ENCODE measurements at regions not wholly inside any gene's neighbourhood (a gene's known extent, or its start where the extent isn't known, plus 50 kb on each side); places are given as distances from the start of the nearest gene placed in this dataset.
"Not testable (repeated sequence)": the region's sequence is repeated elsewhere in the genome, so short reads cannot be mapped to it uniquely, and the experiment has no call there.

DNA sequence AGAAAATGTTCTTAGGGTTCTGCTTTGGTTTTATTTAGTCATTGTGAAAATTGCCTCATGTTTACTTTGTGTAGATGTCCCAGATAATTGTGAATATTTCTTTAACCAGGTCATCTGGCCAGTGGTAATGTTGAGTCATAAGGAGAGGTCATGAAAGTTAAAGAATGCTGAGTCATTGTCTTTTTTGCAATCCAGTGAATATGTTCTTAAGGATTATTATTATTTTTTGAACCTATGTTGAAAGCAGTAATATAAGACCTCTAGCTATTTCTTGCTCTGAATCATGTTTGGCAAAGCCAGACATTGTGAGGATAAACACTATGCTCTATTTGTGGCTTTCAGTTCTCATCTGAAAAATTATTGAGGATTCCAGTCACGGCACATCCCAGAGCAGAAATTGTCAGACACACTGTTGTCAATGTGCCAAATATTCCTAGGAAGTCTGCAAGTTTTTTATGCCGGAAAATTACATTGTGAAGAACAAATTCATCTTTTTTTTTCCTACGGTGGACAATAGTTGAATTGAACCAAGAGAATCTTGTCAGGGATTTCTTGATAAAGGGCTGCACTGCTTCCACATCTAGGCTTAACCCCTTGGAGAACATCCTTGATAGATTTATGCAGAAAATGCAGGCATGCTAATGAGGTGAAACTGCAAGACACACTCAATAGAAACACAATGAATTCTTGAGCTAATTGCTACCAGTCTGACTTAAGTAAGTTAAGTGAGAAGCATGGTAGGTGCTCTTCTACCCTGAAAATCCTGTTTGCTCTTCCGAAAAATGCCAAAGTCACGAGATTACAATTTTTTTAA lies 369.6 kb downstream of the ATP23 start:
- DNase-seq (ENCODE audit: low spot score) = no peak

DNA sequence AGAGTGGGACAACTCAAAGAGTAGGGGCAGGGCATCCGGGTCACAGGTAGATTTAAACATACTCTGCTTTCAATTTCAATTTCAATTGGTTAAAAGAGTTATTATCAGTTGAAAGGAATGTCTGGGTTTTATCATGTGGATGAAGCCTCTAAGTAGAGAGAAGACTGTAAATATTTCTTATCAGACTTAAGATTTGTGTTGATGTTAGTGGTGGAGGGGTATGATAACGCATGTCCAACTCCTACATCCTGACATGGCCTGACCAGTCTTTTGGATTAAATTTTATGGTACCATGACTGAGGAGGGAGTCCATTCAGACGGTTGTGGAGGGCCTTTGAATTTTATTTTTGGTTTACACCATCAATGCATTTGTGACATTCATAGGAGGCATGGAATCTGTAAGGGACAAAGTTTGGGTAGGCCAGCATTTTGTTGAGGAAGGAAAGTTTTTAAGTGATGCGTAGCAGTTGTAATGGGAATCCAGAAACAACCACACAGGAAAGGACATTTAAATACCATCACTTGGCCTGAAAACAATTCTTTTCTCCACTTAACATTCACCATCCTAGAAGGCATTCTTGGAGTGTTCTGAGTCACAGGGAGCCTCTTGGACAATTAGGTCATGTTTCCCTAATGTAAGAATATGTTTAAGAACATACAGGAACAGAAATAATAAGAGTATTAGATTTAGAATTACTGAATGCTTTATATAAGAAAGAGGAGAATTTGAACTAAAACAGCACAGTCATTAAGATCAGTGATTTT lies 371.9 kb downstream of the ATP23 start:
- no peak for DNase-seq (ENCODE audit: low spot score)

DNA sequence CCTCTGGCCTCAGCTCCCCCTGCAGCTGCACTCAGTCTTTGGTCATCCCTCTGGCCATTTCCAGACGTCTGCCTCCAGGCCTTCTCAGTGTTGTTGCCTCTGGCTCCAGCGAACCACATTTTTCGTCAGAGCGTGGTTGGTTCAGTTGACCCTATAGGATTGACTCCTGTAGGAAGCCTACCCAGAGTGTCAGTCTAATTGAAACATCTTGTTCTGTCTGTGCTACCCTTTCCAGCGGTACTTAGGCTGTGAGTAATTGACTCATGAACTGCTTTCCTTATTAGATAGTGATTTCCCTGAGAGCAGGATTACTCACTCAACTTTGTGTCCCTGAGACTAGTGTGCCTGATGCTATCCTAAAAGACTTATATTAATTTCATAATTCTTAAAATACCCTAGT lies 373.2 kb downstream of the ATP23 start:
- no peak for DNase-seq (ENCODE audit: low spot score)

DNA sequence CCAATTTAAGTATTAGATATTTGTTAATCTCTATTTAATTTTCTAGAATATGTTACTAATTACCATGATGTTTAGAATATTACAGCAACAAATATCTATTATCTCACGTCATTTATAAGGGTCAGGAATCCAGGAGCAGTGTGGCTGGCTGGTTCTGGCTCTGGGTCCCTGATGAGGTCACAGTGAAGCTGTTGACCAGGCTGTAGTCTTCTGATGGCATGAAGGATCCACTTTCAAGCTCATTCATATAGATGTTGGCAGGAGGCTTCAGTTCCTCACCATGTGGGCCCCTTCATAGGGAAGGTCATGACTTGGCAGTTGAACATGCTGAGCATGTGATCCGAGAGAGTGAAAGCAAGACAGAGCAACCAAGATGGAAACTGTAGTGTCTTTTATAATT lies 375.6 kb downstream of the ATP23 start:
- DNase-seq (ENCODE audit: low spot score) = no peak

DNA sequence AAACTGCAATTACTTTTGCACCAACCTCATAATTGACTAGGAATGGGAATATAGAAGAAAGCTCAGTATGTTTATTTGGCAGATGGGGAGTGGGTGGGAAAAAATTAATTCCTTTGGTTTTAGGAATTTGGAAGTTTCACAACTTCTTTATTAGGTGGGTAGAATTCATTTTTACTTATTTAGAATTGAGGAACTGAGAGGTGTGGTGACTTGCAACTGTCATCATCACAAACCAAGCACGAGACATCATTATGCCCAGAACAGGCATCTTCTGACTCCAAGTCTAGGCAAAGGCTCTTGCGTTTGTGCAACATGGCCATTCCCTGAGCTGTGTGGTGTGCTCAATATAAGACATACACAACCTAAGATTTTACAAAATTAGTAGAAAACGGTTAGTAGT lies 380.0 kb downstream of the ATP23 start:
- DNase-seq (ENCODE audit: low spot score) = no peak

DNA sequence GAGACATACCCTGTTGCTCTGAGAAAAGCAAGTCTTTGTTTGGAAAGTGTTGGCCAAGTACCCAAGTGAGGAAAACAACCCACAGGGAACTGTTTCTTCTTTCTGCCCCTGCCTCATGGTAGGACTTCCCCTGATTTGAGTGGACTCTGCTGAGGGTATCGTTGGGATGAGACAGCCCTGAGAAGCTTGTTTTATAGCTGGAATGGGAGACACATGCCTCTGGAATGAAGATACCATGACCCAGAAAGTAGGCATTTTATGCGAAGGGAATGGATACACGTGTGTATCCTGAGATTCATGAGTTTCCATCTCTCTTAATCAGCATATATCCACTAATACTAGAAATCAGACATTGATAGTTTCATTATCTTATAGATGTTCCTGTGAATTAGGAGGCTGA lies 382.3 kb downstream of the ATP23 start:
- no peak for DNase-seq (ENCODE audit: low spot score)

DNA sequence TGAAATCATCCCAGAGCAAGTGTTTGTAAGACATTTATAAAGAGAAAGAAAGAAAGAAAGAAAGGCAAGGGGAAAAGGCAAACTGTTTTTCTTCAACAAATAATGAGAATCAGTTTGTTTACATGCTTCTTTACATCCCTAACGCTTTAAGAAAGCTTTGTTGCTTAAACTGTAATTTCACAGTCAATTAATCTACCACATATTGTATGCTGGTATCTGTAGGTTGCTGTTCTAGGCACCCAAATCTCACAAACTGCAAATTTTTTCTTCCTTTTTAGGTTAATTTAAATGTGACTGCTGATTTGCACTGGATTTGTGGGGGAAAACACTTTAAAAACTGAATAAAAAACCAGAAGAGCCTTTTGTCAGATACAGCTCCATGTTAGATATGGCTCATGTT lies 384.2 kb downstream of the ATP23 start:
- no peak for DNase-seq (ENCODE audit: low spot score)

DNA sequence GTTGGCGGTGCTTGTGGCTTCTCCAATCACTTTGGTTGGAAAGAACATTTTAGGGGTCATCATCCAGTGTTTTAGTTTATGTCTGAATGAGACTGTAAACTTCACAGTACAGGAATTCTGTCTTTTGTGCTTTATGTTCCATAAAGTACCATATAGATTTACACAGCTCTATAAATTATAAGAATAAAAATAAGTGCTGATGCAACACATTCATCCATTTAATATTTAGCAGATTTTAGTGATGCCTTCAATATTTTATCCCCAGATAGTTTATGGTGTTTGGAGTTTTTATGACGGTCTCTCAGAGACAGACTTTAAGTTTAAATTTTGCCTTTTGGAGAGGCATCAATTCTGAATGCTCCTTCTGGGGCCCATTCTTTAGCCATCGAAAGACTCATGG lies 385.2 kb downstream of the ATP23 start:
- no peak for DNase-seq (ENCODE audit: low spot score)

DNA sequence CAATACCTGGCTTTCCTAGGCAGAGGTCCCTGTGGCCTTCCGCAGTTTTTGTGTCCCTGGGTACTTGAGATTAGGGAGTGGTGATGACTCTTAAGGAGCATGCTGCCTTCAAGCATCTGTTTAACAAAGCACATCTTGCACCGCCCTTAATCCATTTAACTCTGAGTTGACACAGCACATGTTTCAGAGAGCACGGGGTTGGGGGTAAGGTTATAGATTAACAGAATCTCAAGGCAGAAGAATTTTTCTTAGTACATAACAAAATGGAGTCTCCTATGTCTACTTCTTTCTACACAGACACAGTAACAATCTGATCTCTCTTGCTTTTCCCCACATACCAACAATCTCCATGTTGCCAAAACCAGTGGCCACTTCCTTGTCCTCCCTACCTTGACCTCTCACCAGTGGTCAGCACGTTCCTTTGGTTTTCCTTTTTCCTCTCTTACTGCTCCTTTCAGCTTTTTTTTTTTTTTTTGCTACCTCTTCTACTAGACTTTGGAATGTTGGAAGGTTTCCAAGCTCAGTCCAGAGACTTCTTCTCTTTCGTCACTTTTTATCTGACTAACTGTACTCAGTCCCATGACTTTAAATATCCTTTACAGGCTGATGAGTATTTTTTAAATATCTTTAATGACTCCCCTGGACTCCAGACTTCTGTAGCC lies 395.3 kb downstream of the ATP23 start:
- not testable (repeated sequence) for DNase-seq (ENCODE audit: low spot score)

DNA sequence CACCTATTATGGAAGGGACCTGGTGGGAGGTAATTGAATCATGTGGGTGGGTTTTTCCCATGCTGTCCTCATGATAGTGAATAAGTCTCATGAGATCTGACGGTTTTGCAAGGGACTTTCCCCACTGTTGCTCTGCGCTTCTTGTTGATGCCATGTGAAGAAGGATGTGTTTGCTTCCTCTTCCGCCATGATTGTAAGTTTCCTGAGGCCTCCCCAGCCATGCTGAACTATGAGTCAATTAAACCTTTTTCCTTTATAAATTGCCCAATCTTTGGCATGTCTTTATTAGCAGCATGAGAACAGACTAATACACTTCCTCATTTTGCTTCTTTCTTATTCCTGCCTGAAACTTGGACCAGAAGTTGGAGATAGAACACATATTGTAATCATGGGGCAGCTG lies 396.2 kb downstream of the ATP23 start:
- not testable (repeated sequence) for DNase-seq (ENCODE audit: low spot score)

DNA sequence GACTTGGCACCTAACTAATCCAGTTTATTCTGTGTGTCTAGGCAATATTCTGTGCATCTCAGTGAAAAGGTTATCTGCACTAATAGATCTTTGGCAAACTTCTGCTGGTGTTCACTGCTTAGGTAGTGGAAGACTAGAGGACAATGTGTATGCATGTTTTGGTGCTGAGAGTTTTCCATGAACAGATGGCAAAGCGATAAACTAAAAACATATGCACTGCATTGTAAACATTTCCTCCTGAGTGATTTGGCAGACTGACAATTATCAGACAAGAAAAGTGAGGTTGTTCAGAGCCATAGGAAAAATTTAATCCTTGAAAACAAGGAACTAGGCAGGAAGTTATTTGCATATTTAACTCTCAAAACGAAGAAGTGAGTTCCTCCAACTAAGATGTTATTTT lies 400.4 kb downstream of the ATP23 start:
- DNase-seq (ENCODE audit: low spot score) = no peak

DNA sequence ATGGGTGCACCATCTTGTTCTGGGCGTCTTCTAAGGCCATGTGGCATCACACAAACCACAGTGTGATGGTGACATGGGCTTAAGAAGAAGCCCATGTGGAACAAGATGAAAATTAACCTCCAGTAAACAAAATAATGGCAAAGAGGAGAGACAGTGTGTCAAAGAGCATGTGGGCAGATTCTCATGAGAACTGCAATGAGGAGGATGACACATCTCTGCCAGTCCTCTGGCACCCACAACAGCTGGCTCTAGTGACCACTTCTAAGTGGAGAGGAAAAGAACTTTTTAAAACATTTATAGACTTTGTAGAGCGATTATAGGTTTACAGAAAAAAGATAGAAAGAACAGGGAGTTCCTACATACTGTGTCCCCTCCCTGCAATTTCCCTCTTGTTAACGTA lies 401.4 kb downstream of the ATP23 start:
- DNase-seq (ENCODE audit: low spot score) = no peak

DNA sequence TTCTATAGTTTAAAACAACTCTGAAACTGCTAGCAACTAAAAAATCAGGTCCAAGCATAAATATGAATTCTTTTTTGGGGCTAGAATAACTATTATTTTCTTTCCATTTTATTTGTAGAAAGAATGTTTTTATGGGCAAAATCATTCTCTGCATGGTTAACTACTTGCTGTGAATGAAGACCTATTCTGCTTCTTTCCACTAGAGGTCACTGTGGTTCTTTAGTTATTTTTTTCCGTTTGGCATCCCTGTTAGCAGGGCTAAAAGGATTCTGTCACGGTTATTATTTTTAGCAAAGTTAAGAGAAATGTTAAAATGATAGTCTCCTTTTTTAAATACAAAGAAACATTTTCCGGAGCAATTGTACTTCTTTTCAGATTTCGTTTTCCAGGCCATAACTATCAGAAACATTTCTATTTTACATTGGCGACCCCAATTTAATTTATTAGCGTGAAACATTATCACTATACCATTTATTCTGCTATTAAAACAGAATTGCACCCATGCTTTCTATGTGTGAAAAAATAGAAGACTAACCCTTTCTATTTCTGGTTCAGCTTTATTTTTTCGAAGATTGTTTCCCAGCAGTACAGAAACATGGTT lies 404.8 kb downstream of the ATP23 start:
- DNase-seq (ENCODE audit: low spot score) = peak; percentile 44

DNA sequence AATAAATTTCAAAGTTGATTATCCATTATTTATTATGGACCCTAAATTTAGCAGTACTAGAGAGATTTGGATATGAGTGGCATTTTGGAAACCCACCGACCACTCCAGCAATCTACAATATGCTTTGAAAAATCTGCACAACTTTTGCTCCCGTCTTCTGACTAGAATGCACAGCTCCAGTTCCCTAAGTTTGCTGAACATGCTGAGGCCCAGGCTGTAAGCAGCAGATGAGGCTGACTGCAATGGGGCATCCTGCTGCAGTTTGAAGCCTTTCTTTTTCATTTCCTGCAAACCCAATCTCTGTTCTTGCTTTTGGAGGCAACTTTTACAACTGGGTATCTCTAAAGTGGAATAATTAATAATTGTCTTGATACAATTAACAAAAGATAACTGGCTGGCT lies 405.8 kb downstream of the ATP23 start:
- no peak for DNase-seq (ENCODE audit: low spot score)

DNA sequence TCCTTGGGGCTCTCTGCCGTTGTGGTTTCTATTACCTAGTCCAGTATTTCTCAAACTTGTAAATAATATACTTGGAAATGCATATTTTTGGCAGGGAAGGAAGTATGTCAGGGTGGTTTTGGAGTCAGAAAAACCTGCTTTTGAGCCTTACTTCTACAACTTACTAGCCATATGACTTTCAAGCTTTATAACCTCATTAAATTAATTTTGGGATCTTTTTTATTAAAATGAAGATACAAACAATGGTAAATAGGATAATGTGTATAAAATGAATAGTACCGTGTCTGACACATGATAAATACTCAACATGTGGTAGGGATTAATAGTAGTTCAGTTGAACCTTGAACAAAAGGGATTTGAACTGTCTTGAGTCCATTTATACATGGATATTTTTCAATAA lies 406.3 kb downstream of the ATP23 start:
- DNase-seq (ENCODE audit: low spot score) = no peak

DNA sequence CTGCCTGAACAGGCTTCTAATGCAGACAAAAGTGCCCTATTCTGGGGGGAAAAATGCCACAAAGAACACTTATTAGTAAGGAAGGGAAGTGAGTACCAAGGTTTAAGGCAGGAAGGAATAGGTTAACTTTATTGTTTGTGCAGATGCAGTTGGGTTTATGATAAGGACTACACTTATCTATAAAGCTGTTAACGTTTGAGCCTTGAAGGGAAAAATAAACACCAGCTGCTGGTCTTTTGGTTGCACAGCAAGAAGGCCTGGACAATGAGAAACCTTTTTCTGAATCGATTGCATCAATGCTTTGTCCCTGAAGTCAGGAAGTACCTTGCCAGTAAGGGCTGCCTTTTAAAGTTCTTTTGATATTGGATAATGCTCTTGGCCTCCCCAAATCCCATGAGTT lies 407.8 kb downstream of the ATP23 start:
- no peak for DNase-seq (ENCODE audit: low spot score)

DNA sequence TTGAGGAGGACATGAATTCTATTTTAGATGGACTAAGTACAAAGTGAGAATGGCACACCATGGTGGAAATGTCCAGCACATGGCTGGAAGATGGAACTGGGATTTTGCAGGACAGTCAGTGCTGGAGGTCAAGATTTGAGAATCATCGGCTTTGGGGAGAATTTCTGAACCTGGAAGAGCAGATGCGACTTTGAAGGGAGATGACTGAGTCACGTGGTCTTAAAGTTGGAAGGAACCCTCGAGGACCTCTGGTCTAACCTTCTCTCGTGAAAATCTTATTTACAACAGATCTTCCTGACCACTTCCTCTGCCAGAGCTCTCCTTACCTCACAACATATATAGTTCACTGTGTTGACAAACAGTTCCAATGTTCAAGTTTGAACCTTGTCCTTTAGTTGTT lies 415.4 kb downstream of the ATP23 start:
- DNase-seq (ENCODE audit: low spot score) = no peak

DNA sequence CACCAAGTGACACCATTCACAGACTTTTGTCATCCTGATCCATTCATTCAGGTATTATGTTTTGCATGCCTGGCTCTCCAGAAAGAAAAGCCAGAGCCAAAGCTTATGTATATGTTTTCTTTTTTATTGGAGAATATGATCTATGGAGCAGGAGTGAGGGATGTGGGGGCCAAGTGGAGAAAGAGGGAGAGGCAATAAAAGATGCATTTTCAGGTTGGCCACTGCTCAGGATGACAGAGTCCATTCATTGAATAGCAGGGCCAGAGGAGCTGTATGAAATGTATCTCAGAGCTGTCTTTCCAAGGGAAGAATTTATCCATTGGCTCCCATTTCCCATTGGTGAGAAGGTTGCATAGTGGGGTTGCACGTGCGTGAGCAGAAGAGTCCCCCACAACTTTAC lies 416.1 kb downstream of the ATP23 start:
- no peak for DNase-seq (ENCODE audit: low spot score)

DNA sequence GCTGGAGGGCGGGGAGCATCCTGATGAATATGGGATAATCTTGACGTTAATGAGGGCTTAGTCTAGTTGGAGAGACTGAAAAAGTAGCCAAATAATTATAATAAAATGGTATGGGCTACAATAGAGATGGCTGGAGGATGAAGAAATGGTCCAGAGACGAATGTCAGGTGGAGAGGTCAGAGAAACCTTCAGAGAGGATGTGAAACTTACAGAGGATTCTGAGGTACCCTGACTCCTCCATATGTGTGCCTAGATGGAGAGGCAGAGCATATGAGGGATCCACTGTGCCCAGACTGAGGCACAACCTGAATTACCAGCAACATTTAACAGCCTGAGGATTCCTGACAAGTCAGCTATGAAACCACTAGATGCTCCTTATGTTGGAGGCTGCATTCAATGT lies 417.0 kb downstream of the ATP23 start:
- DNase-seq (ENCODE audit: low spot score) = no peak

DNA sequence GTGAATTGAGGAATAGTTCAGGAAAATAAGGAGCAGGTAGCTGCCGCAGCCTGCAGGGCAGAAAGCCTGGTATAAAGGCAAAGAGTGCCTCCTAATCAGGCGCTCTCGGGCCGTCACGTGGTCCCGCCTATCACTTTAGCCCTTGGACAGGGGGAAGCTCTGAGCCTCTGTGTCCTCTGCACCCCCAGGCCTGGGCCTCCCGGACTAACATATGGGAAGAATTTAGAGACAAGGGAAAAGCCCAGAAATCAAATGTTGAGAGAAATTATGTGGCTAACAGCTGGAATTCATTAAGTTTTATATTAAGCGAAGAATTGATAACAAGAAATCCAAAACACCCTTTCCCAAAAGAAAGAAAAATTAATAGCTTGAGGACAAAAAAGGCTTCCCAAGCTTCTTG lies 417.7 kb downstream of the ATP23 start:
- DNase-seq (ENCODE audit: low spot score) = no peak

DNA sequence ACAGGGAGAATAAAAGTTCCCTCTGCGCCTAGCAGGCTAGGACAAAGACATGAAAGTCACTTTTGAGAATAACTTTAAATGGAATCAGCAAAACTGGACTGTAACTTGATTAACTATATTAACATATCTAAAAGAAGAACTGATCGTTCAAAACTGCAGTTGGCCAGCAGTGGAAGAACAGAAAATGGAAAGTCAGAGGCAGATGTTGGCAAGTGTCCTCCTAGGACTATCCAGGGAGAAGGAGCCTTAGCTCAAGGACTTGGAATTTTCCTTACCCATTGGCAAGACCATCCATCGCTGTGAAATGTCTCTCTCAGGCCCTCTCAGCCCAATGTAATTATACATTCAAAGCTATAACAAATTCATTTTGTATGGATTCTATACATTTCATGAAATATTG lies 419.7 kb downstream of the ATP23 start:
- no peak for DNase-seq (ENCODE audit: low spot score)

DNA sequence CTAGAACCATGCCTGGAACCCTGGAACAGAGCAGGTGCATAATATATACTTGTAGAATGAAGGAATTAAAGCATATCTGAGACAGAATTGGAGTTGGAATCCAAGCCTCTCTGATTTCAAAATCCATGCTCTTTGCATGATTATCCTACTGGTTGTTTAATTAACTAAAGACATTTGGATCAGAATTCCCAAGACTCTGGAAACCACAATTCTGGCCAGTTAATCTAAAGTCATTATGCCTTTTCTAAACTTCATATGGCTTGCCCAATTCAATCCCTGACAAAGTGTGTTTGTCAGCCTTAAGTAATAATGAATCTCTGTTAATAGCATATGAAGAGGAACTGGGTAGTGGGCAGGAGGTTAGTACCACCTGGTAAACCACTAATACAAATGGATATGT lies 422.6 kb downstream of the ATP23 start:
- no peak for DNase-seq (ENCODE audit: low spot score)
